Fibroblast of skin of back (primary cell): ENCODE measurements at regions not wholly inside any gene's neighbourhood (a gene's known extent, or its start where the extent isn't known, plus 50 kb on each side); places are given as distances from the start of the nearest gene placed in this dataset.
"Not testable (repeated sequence)": the region's sequence is repeated elsewhere in the genome, so short reads cannot be mapped to it uniquely, and the experiment has no call there.

Experiments used
- DNase-seq: peaks from one replicate; pipeline ENCODE4 v3.0.0-alpha.2; 2013

- no peak for DNase-seq
These were observed 163.5 kb upstream of the TMEM72 start for GRCh38 chr10:44747593-44748172.

DNA sequence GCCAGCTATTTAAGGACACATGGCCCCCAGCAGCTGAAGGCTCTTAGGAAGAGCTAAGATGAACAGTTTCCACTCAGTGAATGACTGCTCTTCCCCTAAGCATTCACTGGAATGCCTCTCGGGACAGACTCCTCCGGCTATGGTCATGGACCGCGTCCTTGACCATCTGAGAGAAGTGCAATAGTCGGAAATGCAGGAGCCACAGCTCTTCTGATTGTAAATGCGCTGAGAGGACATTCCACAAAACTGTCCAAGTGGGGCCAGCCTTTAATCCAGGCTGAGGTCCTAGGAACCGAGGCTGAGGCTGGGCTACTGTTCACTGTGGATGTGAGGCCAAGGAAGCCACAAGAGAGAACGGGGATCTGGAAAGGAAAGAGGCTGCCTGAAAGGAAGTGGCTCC is 162.0 kb upstream of the TMEM72 start:
- no peak for DNase-seq

DNA sequence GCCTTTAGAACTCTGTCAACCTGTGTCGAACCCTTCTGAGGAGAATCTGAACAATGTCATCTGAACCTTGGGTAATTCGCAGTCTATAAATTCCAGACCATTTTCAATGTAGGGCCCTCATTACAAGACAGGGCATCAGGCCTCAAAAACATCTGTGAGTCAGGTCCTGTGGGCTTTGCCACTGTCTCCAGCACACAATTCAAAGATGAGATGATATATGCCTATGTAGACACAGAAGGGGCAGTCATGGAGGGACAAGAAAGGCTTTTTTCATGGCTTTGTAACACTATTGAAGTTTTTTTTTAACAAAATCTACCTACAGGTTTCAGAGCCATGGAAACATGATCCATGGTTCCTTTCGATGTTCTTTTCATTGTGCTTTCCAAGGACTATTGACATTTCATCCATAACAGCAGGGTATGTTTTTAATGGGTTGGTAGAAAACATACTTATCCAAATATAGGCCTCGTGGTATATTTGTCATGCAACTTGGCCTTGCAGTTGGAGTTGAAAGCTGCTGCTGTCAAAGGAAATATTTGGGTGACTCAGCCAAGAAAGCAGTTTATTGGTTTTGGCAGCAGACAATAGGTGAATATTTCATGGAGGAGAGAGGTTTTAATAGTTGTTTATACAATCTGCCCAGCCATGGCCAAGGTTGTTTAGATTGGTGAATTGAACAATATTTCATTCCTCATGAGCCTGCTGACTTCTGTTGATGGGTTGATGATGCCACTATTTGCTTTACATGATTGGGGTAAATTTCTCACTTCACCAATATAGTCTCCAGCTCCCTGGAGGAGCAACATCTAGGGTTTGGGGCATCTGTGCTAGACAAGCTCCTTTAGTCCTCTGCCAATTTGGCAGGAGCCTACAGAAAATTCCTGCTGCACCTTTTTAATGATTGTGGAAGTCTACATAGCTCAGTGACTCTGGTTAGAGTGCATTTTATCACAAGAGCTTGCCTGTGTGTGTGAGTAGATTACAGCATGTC is 158.4 kb upstream of the TMEM72 start:
- peak; percentile 96 for DNase-seq

DNA sequence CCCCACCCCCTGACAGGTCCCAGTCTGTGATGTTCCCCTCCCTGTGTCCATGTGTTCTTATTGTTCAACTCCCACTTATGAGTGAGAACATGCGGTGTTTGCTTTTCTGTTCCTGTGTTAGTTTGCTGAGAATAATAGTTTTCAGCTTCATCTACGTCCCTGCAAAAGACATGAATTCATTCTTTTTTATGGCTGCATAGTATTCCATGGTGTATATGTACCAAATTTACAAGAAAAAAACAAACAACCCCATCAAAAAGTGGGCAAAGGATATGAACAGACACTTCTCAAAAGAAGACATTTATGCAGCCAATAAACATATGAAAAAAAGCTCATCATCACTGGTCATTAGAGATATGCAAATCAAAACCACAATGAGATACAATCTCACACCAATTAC is 156.8 kb upstream of the TMEM72 start:
- not testable (repeated sequence) for DNase-seq

- DNase-seq, result no peak
These were observed 155.7 kb upstream of the TMEM72 start for GRCh38 chr10:44755481-44755880.

DNA sequence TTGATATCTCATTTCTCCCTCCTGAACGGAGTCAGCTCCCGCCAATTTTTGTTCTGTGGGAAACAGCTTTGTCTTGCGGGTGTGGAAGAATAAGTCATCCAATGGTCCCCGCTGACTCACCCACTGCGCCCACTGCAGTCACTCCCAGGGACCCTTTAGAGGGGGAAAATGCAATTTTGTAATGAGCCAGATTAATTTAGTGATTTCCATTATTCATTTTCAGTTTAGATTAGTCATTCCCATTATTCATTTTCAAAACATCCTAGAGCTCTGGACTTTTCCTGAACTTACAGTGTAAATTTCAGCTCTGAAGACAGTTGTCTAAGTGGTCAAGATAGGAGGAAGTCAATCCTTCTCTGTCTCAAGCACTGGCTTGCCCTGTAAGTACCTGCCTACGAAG is 154.9 kb upstream of the TMEM72 start:
- DNase-seq, result peak; percentile 94

GRCh38 chr10:44757551-44758205 is 153.5 kb upstream of the TMEM72 start:
- DNase-seq, result no peak

DNA sequence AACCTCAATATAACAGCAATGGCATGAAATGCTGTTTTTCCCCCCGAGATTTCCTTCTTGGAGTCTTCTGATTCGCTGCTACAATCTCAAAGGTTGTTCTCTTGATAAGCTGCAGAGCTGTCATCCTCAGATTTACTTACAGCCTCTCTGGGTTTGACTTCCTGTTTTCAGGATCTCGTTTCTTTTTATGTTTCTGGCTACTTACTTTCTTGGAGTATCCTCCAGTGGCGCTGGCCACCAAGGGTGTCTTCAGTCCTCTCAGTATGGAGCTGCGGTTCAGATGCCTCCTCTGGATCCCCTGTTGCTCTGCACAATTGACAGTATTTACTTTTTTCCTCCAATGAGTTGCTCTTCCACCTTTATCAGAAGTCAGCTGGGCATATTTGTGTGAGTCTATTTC is 152.0 kb upstream of the TMEM72 start:
- DNase-seq, result no peak

DNA sequence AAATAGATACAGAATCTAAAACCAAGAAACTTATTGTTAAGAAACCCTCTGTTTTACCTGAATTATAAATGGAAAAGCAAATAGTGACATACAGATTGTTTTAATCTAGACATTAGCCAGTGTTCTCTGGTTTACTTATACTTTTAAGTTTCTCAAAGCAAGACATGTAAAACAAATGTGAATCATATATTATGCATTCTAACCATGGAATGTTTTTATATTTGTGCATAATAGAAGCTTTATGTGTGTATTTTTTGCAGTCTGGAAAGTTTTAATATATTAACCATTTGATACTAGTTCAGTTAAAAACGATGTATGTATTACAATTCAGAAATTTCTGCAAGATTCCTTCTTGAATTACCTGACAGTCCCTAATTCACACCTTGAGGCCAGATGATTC is 150.6 kb upstream of the TMEM72 start:
- DNase-seq, result peak; percentile 64

GRCh38 chr10:44761076-44761475 is 150.1 kb upstream of the TMEM72 start:
- peak; percentile 64 for DNase-seq

DNA sequence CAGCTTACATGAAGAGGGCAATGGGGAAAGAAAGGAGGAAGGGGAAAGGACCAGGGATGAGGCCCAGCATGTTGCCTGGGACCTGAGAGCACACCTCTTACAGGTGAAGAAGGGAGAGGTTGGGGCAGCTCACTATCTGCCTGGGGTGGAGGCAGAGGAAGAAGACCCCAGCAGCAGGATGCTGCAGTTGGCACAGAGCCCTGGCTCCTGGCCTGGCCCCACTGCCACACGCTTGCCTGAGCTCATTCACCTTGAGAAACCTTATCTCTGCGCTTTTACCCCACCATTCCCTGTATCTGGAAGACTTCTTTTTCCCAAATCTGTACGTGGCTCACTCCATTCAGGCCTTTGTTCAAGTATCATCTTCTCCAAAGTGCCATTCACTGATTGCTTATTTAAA is 147.8 kb upstream of the TMEM72 start:
- no peak for DNase-seq

- no peak for DNase-seq
These were observed 145.8 kb upstream of the TMEM72 start for GRCh38 chr10:44765299-44765698.

DNA sequence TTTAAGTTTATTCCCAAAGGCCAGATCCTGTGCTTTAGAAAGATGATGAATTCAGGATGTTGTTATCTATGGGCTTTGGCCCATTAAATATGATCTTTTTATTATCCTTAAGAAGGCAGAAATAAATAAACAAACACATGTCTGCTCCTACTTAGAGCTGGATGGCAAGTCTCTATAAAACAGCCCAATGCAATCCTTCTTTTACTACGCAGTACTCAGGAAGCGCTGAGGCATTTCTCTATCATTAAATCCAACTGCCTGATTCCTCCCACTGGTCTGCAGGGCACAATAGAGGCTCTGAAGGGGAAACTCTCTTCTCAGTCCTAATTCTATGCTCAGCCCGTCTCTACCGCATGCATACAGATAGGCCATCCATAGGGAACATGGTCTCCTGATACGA is 144.5 kb upstream of the TMEM72 start:
- no peak for DNase-seq

DNA sequence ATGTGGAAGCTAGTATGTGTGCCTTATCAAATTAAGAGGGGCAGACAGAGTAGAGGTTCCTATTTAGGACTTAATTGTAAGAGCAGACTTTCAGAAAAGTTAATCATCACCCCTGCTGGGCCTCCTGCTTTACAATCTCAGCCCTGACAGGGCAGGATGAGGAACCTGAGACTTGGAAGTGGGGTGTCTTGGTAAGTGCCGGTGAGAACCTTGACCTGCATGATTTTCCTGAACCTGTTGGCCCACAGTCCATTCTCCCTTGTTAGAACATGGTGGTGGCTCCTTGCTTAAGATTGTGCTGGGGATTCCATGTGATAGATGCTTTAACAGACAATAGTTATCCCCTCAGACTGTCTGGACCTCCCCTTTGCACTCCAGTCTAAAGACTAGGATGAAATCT is 141.7 kb upstream of the TMEM72 start:
- DNase-seq, result no peak

- no peak for DNase-seq
These were observed 139.7 kb upstream of the TMEM72 start for GRCh38 chr10:44771233-44771995.

DNA sequence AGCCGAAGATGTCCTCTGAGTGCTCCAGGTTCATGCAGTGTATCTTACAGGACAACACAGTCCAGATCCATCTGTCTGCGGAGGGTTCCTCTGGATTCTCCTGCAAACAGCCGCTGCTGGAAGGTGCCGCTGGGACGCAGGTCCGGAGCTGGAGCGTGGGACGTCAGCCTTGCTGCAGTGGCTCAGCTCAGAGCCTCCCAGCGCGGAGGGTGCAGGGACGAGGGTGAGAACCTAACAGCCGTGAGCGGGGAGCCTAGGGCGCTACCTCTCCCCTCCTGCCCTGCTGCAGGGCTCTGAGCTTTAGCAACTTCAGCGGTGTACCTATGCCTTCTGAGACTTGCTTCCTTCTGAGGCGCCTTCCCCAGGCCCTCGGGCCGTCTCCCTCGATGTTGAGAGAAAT is 137.6 kb upstream of the TMEM72 start:
- no peak for DNase-seq

- no peak for DNase-seq
These were observed 136.3 kb upstream of the TMEM72 start for GRCh38 chr10:44774676-44775401.

- DNase-seq, result no peak
These were observed 135.8 kb upstream of the TMEM72 start for GRCh38 chr10:44775402-44775741.

GRCh38 chr10:44776181-44776580 is 135.0 kb upstream of the TMEM72 start:
- DNase-seq, result no peak

GRCh38 chr10:44779511-44779910 is 131.6 kb upstream of the TMEM72 start:
- DNase-seq, result no peak

DNA sequence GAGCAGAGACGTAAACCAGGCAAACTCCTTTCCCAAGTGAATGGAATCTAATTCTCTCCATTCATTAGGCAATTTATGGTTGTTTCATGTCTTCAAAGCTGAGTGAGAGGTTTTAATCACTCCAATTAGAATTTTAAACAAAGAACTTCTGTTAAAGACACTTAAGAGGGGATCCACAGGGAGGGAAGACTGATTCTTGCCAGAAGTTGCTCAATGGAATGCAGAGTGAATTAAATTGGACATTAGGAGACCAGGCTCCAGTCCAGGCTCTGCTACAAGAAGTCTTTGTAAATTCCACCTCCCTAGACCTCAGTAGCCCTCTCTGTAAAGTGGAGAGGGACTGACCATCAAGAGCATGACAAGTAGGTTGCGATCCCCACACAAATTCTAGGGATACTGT is 130.7 kb upstream of the TMEM72 start:
- DNase-seq, result no peak

DNA sequence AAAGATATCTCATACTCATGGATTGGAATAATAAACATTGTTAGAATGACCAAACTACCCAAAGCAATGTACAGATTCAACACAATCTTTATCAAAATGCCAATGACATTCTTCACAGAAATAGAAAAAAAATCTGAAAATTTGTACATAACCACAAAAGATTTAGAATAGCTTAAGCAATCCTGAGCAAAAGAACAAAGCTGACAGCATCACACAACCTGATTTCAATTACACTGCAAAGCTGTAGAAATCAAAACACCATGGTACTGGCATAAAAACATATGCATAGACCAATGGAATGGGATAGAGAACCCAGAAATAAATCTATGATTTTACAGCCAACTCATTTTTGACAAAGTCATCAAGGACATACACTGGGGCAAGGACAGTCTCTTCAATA is 130.0 kb upstream of the TMEM72 start:
- DNase-seq, result peak; percentile 29
